Raji (cell line): ENCODE measurements at regions not wholly inside any gene's neighbourhood (a gene's known extent, or its start where the extent isn't known, plus 50 kb on each side); places are given as distances from the start of the nearest gene placed in this dataset.

Experiments used
- POLR2A ChIP-seq: IDR thresholded peaks from 2 replicates; pipeline ENCODE4 v1.6.1; 2011; ENCODE audit warnings: low read depth, low read length, control low read depth; ENCODE audit not compliant: insufficient read depth

GRCh38 chr12:90229407-90230170 lies 521.0 kb upstream of the ATP2B1 start:
- TF ChIP-seq POLR2A = no peak

GRCh38 chr12:90226211-90226610 lies 517.6 kb upstream of the ATP2B1 start:
- TF ChIP-seq POLR2A = no peak

- no peak for TF ChIP-seq POLR2A
Measured at GRCh38 chr12:90216815-90217214, 508.2 kb upstream of the ATP2B1 start.

- no peak for TF ChIP-seq POLR2A
Measured at GRCh38 chr12:90216020-90216552, 507.4 kb upstream of the ATP2B1 start.

GRCh38 chr12:90211017-90211416 lies 502.4 kb upstream of the ATP2B1 start:
- no peak for TF ChIP-seq POLR2A

GRCh38 chr12:90209029-90209428 lies 500.4 kb upstream of the ATP2B1 start:
- TF ChIP-seq POLR2A = no peak

GRCh38 chr12:90207799-90208198 lies 499.2 kb upstream of the ATP2B1 start:
- TF ChIP-seq POLR2A = no peak

GRCh38 chr12:90205165-90205564 lies 496.5 kb upstream of the ATP2B1 start:
- no peak for TF ChIP-seq POLR2A

DNA sequence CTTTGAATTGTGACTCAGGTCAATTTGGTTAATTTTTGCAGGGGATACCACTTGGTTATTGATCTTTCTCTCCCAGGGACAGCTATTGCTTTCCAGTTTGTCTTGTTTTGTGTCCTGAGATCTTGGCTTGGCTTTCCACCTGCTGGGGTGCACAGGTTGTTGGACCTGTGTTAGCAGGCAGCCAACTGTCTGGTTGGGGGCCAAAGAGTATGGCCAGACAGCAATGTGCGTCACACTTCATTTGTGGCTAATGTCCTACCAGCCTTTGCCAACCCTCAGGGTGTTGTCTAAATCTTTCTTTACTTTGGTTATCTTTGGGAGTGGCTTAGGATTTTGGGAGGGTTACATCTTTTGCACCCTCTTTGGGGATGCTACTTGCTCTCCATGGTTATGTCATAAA lies 494.9 kb upstream of the ATP2B1 start:
- no peak for TF ChIP-seq POLR2A

- no peak for TF ChIP-seq POLR2A
Measured at GRCh38 chr12:90199006-90199405, 490.4 kb upstream of the ATP2B1 start.

DNA sequence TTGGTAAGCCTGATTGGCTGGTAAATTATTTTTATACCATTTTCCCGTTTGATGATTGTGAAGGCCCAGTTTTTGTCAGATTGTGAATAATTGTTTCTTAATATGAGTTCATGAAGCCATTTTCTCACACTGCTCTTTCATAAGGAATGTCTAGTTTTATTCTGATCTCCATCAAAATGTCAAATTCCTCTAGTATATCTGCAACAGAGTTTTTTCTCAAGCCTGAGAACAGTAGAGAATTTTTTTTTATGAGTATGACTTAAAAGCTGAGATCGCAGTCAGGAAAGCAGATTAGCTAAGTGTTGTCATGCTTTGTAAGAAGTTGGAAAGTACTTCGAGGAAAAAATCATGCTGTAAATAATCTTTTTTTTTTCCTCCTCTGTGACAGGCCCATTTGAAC lies 484.9 kb upstream of the ATP2B1 start:
- no peak for TF ChIP-seq POLR2A

DNA sequence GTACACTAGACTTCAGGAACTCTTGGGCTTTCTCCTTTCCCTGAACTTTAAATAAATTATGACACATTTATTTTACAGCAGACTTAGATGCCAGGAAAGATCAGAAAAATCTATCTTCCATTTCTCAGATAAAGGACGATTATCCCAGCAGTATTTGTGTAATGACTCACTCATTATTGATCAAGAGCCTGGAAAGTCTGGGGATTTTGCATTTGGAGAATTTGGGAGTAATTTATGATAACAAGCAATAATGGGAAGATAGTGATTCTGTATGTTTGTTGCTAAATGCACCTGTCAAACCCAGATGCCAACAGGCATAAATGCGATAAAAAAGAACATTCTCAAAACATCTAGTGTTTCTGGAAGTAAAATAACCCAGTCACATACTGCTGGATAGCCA lies 480.2 kb upstream of the ATP2B1 start:
- TF ChIP-seq POLR2A = no peak

DNA sequence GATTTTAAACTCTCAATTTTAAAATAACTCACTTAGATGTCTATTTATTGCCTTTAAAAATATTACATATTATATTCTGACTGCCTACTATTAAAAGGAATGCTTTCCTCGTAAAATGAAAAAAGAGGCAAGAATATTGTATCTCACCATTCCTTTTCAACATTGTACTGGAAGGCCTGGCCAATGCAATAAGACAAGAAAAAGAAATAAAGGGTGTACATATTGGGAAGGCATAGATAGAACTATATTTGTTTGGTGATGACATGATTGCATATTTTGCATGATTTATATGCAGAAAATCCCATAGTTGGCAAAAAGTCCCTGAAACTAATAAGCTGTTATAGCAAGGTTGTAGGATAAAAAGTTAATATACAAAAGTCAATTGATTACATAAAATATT lies 474.6 kb upstream of the ATP2B1 start:
- no peak for TF ChIP-seq POLR2A

- TF ChIP-seq POLR2A = no peak
Measured at GRCh38 chr12:90181216-90181615, 472.6 kb upstream of the ATP2B1 start.

- TF ChIP-seq POLR2A = no peak
Measured at GRCh38 chr12:90174956-90175355, 466.3 kb upstream of the ATP2B1 start.

DNA sequence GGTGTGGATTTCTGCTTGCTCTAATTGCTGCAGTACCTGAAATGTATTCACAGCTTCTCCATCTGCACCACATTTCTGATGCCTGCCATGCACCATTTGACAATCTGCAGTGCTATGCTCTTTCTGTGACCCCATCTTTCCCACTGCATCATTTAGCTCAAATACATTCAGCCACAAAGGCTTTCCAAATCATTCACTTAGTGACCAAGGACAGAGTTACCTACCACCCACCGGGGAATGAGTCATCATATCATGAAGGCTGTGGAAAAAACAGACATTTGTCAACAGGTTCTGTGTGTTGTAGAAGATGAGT lies 465.5 kb upstream of the ATP2B1 start:
- no peak for TF ChIP-seq POLR2A
